Spleen (tissue), 7 donors: ENCODE measurements at regions not wholly inside any gene's neighbourhood (a gene's known extent, or its start where the extent isn't known, plus 50 kb on each side); places are given as distances from the start of the nearest gene placed in this dataset.

Experiments used
- CTCF ChIP-seq, 11 experiments: fragments of 200-600 bp in 7 of 11; fragments of 450-650 bp in 4 of 11; sonication (generic) in 4 of 11; IDR thresholded peaks in 8 of 11; conservative IDR thresholded peaks in 3 of 11; 1 replicate in 7 of 11; 2 replicates in 4 of 11; pipeline versions ENCODE4 v1.4.0 to v1.8.0; 2016 to 2021; ENCODE audit warnings: antibody characterized with exemption in 11 of 11, inconsistent platforms in 4 of 11, mild to moderate bottlenecking in 1 of 11
- POLR2A ChIP-seq, 3 donors: fragments of 450-650 bp; IDR thresholded peaks; one replicate each; pipeline ENCODE4 v1.5.1; 2017; ENCODE audit warnings: antibody characterized with exemption in 3 of 3, mild to moderate bottlenecking in 1 of 3
- donor health status: DM: no; HTN: no; CAD: no; lungs with moderate emphysema.
- donor health status: DM: no; HTN: no; CAD: no.
- donor health status: DM: no; HTN: no; CAD: no.

- TF ChIP-seq CTCF (IDR thresholded peaks at IDR 0.05 in 8 of 11, conservative IDR thresholded peaks at IDR 0.05 in 3 of 11) = no peak
- no peak for TF ChIP-seq POLR2A (IDR thresholded peaks at IDR 0.05)
Observed at GRCh38 chr4:31052519-31052918, 332.4 kb downstream of the PCDH7 start.
